HG03039 (cell line): ENCODE measurements at regions not wholly inside any gene's neighbourhood (a gene's known extent, or its start where the extent isn't known, plus 50 kb on each side); places are given as distances from the start of the nearest gene placed in this dataset.
"Not testable (repeated sequence)": the region's sequence is repeated elsewhere in the genome, so short reads cannot be mapped to it uniquely, and the experiment has no call there.

ENCODE experiments used
- ATAC-seq: cut with Tn5 transposase; IDR thresholded peaks from one replicate; pipeline ENCODE4 v1.9.1; 2021; ENCODE audit warnings: mild to moderate bottlenecking, moderate library complexity; ENCODE audit not compliant: unreplicated experiment

DNA sequence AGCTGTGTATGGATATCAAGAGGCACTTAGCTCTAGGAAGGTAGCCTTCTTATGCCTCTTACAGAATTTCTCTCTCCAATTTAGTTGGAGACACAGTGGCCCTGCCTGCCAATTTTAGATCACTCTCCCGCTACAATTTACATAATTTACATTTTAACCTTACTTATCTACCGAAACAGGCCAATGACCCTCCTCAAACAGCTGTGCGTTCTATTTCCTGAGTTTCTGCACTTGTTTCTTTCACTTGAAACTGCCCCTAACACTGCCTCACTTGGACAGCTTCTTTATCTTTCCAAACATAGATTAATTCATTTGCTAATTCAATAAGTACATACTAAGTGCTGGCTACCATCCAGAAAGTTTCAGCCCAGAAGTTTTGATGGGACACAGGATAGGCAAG lies 52.9 kb upstream of the HDDC2 start:
- no peak for ATAC-seq

DNA sequence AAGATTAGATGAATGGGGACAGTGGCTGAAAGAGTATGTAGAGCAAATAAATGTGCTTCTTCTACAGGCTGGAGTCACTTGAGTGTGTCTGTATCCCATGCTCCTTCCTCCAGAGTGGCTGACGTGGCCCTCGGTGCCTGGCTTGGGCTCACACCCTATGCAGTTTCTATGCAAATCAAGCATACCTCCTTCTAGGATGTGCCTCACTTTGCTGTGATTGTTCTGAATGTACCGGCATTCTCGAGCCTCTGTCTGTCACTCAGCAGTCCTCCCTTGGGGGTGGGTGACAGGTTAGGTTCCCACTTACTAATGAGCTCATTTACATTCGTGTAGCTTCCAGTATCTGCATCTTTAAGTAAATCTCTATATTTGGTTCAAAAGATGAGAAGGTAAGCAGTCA lies 55.1 kb upstream of the HDDC2 start:
- ATAC-seq: peak; percentile 70

DNA sequence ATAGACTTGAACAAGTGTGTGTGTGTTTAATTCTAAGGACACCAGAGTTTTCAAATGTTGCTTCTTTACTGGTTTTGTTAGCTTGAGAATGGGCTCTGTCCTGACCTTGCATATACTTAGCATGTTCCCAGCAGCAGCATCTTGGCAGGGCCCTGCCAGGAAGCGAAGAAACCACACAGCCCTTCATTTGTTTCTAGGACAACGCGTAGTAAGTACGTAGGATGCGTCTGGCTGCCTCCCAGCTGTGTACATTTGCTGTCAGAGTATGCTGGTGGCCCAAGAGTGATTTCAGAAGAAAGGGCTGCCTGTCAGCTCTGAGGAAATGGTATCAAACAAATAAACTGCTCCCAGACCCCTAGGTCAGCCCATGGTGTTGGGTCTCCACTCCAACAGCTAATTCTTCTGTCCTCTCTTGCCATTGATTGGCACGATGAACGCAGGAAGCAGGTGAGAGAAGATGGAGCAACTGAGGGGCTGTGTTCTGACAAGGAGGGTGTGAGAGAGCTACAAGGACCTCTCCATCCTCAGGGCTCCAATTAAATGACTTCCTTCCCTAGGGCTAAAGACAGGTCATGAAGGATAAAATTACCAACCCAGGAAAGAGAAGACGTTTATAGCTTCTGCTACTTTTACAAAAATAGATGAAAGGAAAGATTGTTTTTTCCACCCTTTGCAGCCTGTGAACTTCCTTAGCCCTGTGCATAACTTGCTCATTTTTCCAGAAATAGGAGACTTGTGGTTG lies 55.9 kb upstream of the HDDC2 start:
- ATAC-seq: peak; percentile 62

DNA sequence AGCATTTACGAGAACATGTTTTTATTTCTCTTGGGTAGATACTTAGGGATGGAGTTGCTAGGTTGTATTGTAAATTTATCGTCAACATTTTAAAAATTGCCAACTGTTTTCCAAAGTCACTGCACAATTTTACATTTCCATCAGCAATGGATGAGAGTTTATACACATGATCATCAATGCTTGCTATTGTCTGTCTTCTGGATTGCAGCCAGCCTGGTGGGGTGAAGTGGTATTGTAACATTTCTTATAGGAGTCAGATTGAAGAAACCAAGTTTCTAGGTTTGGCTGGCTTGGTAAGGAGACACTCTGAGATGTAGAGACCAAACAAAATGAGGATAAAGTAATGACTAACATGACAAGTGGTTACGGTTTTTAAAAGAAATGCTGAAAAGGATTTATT lies 57.1 kb upstream of the HDDC2 start:
- ATAC-seq: no peak

DNA sequence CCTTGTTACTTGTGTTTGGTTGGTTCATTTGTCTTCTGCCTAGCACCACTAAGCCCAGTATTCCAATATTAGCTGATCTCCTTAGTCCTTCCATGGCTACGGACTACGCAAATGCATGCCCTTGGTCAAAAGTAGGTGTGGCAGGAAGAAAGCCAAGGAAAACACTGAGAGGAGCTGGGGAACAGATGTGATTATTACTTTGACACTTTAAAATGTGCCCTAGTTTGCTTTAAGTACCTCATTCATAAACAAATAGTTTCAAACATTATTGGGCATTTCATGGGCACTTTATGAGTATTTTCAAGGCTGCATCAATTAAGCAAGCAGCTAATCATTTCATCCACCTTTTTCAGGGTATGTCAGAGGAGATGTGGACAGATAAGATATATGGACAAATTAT lies 60.1 kb upstream of the HDDC2 start:
- no peak for ATAC-seq

DNA sequence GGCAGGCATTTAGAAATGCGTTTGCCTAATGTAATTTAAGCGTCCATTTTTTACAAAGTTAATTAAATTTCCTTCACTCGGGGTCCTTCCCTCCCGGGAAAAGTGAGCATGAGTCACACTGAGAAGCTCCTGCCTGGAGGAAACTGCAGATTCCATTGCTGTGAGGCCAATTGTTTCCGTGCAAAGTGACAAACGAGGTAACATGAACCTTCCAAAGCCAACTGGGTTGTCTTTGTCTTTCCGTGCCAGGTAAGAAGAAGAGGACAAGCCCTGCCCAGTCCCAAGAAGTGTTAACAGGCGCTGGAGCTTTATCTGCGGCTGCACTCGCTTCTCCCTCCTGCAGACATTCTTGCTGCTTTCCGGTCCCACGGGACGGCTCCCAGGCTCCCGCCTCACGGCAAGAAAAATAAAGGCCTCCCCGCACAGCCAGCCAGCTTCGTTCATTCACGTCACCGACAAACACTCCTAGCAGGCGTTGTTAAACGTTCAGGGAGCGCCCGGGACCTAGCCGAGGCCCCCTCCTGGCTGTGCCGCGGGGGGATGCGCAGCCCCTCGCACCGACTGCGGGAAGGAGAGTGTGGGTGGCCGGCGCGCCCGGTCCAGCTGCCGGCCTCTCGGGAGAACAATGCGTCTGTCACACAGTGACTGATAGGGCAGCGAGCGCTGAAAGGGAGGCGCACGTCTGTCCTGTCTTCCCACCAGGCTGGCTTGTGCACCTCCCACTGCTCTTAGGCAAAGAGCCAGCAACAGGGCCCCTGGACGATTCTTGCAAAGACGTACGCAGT lies 61.5 kb upstream of the HDDC2 start:
- ATAC-seq: no peak

DNA sequence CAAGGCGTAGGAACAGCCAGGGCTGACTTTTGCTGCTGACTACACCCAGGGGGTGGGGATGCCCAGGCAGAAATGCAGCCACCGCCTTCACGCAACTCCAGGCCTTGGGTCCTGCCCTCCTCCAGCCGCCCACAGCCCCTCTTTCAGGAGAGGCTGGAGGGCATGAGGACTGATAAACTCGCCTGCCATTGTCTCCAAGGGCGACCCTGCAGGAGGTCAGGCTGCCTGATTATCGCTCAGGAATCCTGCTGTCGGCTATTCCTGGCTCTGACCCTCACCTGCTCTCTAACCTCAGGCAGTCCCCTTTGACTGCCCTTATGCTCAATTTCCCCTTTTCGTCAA lies 62.0 kb upstream of the HDDC2 start:
- ATAC-seq: no peak

DNA sequence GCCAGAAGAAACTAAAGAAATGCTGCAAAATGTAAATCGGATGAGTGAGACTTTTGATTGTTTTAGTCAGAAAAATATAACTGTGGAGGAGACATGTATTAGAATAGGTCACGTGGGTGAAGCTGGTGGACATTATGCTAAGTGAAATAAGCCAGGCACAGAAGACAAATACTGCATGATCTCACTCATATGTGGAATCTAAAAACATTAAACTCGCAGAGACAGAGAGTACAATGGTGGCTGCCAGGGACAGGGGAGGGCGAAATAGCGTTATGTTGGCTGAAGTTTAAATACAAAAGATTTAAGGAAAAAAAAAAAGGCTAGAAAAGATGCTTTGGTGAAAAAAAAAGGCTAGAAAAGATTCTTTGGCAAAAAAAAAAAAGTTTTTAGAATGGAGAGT lies 63.5 kb upstream of the HDDC2 start:
- no peak for ATAC-seq

DNA sequence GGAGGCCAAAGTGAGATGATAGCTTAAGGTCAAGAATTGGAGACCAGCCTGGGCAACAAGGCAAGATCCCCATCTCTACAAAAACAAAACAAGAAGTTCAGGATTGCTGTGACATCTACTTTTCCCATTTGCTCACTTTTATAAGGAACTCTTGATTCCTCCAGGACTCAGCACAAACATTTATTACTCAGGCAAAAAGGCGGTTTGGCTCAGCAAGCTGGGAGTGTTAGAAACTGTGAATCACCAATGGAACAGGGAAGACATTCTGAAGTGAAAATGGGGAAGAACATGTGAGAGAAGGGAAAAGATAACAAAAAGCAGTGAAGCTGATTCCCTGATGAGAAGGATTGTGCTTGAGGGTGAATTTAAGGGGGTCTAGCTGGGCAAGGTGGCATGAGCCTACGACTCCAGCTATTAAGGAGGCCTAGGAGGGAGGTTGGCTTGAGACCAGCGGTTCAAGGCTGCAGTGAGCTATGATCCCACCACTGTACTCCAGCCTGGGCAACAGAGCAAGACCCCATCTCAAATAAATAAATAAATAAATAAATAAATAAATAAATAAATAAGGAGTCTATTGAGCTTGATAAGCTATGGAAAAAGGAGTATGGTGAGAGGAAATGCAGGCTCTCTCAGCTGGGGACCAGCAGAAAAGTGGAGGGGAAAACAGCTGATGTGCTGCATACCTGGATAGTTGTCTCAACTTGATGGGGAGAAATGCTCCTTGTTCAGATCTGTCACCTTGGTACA lies 65.4 kb upstream of the HDDC2 start:
- no peak for ATAC-seq

DNA sequence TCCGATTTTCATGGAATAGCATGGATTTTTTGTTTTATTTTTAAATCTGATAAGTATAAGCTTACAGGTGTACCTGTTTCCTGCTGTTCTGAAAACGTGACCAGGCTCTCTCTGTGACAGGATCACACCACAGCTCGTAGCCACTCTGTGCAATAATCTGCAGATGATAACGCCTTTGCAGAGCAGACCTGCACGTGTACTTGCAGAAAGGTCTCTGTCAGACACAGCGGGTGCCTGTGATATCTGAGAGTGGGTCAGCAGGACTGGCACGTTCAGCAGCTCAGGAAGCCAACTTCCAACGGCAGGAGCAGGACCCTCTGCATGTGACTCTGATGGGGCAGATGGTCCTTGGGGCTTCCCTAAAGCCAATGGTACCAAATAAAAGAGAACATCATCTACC lies 68.6 kb upstream of the HDDC2 start:
- no peak for ATAC-seq

DNA sequence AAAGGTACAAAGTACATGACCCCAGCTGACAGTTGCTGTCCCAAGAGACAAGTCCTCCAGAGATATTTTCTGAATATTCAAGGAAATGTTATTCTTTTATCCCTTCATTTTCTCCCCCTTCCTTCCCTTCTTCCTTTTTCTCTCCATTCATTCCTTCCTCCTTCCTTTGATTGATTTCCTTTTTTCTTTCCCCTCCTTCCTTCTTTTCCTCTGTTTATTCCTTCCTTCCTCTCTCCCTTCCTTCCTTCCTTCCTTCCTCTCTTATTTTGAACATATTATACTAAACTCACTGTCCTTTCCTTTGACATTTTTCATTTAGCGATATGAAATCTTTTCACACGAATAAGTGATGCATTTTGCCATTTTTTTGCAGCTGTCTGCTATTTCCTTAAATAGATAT lies 73.2 kb upstream of the HDDC2 start:
- ATAC-seq: no peak

DNA sequence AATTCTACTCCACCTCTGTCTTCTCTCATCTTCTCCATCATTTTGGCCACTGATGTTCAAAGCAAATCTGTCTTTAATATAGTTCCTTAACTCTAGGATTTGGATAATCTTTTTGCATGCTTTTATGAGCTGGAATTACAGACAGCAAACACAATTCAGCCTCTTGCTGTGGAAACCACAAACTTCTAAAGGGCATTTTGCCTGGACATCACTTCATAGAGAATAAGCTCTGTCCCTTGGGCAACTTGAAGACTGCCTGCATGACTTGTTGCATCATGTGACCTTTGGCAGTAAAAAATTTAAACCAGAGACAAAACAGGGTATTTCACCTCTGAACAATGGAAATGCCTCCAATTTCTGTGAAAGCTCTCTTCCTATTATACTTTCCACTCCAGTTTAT lies 74.1 kb upstream of the HDDC2 start:
- ATAC-seq: no peak

DNA sequence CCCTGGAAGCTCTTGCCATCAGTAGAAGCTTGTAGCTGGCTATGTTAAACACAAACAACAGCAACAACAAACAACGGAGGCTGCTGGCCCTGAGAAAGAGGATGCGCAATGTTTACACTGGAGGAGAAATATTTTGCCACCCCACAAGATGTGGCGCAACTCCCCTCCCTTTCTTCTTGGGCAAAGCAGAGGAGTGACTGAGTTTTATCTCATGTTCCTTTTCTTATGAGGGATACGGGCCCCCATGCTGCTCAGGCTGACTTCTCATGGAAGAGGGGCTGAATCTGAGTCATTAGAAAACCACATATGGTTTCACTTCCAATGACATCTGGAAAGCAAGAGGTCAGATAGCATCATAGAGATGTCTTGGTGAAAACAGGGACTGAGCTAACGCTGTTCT lies 75.9 kb upstream of the HDDC2 start:
- no peak for ATAC-seq

DNA sequence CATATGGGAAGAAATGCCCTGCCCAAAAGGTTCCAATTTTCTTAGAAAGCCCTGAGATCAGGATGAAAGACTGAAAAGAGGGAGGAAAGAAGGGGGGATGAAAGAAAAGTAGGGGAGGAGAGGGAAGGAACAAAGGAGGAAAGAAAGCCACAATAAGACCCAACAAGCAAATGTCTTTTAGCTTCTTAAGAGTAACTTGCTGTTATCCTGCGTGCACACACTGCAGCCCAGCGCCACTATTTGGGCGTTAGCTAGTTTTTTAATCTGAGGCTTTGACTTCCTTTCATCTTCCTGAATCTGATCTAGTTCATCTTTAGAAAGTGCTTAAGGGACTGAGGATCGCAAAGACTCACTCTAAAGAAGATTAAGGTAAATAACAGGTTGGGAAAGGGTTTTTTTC lies 77.4 kb upstream of the HDDC2 start:
- no peak for ATAC-seq

DNA sequence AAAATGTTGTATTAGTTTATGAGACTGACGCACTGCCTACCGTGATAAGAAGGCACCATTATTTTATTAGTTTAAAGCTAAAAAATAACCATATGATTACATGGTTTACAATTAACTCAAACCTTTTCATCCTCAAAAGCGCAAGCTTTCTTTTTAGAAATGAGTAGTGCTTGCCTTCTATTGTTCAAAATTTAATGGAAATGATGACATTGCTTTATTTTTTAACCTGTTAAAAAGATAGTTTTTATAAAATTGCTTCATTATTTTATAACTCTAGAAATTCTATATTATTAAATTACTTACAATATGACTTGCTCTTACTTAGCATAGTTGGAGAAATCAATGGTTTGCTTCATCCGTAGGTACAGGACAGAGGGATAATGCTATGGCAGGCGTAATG lies 78.7 kb upstream of the HDDC2 start:
- ATAC-seq: no peak

DNA sequence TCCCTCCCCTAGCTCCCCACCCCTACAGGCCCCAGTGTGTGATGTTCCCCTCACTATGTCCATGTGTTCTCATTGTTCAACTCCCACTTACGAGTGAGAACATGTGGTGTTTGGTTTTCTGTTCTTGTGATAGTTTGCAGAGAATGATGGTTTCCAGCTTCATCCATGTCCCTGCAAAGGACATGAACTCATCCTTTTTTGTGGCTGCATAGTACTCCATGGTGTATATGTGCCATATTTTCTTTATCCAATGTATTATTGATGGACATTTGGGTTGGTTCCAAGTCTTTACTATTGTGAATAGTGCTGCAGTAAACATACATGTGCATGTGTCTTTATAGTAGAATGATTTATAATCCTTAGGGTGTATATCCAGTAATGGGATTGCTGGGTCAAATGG lies 84.6 kb upstream of the HDDC2 start:
- not testable (repeated sequence) for ATAC-seq

DNA sequence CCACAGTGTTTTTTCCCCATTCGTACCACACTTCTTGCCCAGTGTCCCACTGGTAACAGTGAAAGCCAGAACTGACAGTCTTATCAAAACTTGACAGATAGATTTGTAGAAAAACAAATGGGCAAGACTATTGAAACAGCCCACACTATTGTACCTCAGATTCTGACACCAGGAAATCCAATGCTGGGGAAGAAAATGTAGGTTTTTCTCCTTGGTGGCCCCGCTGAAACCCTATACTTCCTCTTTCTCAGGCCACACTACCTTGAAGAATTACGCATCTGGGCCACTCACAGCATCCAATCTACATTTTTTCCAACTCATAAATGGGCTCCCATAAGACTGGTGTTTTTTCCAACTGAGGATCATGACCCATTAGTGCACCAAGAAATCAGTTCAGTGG lies 90.9 kb upstream of the HDDC2 start:
- ATAC-seq: no peak

DNA sequence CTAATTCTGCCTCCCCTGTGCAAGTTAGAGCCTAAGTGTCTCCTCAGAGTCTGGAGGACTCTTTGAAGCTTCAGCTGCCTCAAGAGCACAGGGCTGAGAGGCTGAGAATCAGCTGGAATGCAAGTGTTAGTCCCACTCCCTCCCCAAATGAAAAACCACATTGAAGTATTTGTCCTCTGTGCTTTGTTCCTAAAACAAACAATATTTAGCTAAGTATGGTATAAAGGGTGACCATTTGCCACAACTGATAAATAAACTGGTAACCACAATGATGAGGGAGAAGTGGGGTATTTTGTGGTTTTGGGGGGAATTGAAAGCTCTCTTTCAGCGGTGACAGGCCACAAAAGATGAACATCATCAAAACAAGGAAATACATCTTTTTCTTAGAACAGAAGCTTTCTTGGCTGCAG lies 91.7 kb upstream of the HDDC2 start:
- ATAC-seq: no peak

DNA sequence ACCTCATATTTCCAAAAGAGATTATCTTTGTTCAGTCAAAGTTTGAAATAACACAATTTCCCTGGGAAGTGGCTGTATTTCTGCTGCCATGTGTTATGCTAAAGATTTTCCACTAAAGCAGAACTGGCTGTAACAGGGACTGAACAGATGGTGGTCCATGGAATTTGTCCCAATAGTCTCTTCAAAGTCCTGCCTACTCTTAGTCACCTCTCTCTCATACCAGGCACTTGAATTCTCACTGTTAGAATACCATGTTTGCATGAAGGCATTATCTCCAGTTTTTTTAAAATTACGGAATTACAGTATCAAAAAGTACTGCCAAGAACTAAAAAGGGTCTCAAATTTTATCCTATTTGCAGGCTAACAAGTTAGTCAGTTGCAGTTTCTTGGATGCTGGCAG lies 105.0 kb upstream of the HDDC2 start:
- ATAC-seq: no peak

DNA sequence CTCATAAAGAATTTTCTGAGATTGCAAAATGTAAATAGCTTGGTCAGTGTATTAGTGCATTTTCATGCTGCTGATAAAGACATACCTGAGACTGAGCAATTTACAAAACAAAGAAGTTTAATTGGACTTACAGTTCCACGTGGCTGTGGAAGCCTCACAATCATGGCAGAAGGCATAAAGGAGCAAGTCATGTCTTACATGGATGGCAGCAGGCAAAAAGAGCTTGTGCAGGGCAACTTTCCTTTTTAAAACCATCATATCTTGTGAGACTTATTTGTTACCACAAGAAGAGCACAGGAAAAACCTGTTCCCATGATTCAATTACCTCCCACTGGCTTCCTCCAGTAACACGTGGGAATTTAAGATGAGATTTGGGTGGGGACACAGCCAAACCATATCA lies 112.7 kb upstream of the HDDC2 start:
- no peak for ATAC-seq

DNA sequence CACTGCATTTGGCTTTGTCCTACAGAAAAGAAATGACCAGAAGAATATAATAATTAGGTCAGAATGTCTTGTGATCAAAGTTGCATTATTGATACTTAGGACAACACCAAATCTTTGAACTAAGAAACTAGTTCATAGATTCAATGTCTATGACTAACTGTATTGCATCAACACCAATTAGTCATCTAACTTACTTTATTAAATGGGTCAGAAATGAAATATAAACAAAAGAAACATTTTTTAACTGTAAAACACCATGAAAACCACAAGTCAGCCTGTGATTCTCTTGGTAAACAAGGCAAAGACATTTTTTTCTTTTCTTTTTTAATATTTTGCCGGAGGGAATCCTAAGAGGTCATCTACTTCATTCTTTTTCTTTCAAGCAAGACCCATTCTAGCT lies 114.1 kb upstream of the HDDC2 start:
- no peak for ATAC-seq

DNA sequence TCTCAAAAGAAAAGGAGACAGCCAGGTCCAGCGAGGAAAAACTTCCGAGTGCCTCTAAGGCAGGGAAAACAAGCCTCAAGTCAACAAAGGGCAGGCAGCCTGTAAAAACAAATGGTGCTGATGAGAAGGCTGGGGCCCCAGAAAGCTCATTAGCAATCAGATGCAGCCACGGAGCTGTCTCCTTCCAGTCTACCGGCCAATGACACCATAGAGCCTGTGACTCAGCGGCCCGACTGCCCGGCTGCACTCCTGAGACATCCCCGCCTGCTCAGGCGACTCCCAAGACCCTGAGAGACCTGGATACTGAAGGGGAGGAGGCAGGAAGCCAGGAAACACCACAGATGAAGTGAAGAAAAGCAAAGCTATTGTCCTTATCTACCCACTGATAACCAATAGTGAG lies 120.1 kb upstream of the HDDC2 start:
- ATAC-seq: no peak
